Left kidney (tissue), 1 donor: ENCODE measurements at regions not wholly inside any gene's neighbourhood (a gene's known extent, or its start where the extent isn't known, plus 50 kb on each side); places are given as distances from the start of the nearest gene placed in this dataset.

Experiments used
- DNase-seq: peaks from one replicate; pipeline ENCODE4 v3.0.0-alpha.2; 2013

DNA sequence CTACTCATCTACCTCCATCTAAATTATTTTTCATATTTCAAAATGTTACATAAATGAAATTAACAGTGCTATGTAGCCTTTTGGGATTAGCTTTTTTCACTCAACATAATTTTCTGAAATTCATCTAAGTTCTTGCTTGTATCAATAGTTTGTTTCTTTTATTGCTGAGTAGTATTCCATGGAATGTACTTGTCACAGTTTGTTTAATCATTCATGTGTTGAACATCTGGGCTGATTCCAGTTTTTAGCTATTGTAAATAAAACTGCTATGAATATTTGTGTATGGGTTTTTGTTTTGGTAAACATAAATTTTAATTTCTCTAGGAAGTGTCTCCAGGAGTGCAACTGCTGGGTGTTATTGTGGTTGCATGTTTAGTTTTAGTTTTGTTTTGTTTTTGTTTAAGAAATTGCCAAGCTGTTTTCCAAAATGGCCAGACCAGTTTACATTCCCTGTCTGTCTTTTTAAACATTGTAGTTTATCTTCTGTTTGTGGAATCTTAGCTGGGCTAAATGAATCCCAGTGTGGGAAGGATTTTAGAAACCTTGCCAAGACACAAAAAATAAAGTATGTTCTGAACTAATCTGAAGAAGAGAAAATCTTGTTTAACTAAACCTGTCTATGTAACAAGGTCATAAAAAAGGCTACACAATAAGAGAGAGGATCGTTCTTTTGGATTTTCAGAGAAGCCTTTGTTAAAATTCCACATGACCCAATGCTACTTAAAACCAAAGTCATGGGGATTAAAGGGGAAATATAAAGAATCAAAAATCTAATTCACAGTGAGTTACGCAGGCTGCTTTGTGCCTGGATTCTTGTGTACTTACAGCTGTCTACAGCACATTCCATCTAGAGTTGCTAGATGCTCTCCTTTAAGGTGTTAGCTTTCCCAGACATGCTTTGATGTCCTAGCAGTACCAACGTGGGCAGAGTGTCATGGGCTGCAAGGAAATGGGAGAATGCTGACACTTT is 129.2 kb upstream of the SUCLG2 start:
- no peak for DNase-seq

DNA sequence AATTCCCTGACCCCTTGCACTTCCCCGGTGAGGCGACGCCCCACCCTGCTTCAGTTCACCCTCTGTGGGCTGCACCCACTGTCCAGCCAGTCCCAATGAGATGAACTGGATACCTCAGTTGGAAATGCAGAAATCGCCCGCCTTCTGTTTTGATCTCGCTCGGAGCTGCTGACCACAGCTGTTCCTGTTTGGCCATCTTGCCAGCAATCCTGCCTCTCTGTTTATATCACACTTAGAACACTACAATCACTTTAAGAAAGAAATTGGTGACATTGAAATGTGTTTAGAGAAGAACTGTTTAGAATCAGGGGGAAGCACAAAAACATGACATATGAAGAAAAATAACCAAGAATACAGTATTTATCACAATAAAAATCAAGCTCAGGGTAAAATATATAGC is 127.5 kb upstream of the SUCLG2 start:
- DNase-seq: no peak

DNA sequence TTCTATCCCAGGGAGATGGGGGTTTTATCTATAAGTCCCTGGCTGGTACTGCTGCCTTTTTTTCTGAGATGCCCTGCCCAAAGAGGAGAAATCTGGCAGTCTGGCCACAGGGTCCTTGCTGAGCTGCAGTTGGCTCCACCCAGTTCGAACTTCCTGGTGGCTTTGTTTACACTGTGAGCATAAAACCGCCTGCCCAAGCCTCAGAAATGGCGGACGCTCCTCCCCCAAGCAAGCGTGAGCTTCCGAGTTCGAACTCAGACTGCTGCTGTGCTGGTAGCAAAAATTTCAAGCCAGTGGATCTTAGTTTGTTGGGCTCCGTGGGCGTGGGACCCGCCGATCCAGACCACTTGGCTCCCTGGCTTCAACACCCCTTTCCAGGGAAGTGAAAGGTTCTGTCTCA is 126.8 kb upstream of the SUCLG2 start:
- no peak for DNase-seq

DNA sequence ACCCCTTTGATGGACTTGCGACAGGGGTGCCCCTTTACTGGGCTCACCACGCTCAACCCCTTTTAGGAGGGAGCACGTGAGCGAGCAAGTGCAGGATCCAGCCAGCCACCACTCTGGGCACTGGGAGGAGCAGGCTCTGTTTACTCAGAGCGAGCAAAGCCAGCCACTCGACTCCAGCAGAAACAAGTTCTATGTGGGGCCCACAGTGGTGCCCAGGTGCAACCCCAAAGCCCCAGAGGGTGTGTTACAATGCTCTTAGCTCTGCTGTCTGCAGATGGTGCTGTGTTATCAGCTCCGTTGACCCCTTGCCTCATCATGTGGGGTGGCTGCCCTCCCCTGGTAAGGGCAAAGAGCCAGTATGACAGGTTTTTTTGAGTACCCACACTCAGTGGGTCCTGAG is 120.3 kb upstream of the SUCLG2 start:
- no peak for DNase-seq

DNA sequence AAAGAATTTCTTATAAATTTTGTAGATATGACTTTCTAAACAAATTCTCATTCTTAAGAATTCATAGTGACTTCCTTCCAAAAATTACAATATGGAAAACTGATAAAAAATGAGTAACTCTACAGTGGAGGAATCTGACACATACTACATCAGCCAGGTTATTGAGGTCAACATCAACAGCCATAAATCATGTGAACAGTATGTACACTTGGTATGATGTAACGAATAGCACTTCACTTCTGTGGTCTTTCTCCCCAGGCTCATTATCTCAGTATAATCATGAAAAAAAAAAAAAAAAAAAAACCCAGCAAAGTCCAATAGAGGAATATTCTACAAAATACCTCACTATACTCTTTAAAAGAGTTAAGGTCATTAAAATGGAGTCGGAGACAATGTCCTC is 111.2 kb upstream of the SUCLG2 start:
- no peak for DNase-seq

DNA sequence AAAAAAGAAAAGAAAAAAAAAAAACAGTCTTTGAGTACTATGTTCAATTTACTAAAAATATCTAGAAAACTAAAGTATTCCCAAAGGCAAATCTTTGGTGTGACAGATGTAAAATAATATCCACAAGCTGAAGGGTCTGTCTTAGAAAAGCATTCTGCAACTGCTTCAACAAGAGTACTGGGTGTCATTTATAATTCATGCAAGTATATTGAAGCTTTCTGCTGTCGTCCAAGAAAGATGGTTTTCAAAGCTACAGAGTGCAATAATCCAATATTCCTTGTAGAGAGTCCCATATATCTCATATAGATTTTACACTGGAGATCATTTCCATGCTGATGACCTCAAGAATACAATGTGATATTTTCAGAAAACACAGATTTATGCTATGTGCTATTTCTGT is 90.9 kb upstream of the SUCLG2 start:
- no peak for DNase-seq

DNA sequence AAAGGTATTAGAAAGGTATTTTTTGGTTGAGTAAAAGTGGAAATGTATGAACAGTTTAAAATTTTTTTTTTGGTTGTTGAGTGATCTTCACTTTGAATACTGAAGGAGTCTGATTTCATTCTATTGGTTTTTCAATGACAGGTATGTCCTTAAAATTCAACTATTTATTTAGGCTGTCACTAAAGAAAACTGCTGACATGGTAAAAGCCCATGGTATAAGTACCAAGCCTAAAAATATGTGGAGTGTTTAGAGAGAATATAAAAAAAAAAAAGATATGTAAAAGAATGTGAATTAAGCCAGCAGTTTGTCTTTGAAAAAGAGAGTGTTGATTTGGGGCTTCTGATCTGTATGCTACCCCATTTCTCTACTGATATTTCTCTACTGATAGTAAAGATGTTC is 90.3 kb upstream of the SUCLG2 start:
- DNase-seq: no peak

DNA sequence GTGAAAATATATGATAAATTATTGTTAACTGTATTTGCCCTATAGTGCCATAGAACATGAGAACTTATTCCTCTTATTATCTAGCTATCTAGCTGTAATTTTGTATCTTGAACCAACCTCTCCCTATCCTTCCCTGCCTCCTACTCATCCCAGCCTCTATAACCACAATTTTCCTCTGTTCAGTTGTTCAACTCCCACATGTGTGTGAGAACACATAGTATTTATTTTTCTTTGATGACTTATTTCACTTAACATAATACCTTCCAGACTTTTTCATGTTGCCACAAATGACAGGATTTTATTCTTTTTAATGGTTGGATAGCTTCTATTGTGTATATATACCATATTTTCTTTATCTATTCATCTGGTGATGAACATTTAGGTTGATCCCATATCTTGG is 85.4 kb upstream of the SUCLG2 start:
- no peak for DNase-seq

DNA sequence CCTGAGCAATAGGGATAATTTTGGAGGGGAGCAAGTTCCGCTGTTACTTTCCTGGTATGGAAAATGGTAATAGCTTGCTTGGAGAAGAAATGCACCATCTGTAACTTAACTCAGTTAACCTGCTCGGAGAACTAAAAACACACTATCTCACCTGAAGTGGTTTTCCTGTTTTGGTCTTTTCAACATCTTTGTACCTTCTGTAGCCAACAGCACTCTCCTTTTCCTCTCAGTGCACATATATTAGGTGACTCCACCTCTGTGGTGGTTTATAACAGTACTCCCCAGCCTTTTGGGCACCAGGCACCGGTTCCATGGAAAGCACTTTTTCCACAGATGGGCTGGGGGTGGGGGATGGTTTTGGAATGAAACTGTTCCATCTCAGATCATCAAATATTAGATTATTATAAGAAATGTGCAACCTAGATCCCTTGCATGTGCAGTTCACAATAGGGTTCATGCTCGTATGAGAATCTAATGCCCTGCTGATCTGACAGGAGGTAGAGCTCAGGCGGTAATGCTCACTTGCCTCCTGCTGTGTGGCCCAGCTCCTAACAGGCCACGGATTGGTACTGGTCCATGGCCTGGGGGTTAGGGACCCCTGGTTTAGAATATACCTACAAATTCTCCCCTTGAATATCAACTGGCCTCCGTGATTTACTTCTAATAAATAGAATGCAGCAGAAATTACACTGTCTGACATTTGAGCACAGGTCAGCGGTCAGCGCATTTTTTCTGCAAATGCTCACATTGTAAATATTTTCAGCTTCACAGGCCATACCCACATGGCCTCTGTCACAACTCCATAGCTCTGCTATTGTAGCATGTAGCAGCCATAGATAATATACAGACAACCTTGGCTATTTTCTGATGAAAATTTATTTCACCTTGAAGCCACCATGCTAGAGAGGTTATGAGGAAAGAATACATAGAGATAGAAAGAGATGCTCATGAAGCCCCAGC is 83.8 kb upstream of the SUCLG2 start:
- DNase-seq: no peak

DNA sequence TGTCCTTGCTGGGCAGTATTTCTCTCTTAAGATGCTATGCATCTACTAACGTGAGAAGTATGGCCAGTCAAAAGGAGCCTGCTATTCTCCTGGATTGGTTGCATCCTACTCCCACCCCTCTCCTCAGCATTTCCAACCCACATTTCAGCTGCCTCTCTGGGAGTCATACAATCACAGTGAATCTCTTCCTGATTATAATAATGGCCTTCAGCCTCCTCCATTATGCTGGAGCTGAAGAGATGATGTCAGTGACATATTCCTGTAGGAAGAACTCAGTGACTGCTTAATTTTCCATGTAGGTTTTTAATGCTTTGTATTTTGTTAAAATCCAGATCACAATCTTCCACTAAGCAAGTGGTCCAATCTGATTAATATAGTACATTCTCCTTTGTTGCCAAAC is 82.7 kb upstream of the SUCLG2 start:
- no peak for DNase-seq

DNA sequence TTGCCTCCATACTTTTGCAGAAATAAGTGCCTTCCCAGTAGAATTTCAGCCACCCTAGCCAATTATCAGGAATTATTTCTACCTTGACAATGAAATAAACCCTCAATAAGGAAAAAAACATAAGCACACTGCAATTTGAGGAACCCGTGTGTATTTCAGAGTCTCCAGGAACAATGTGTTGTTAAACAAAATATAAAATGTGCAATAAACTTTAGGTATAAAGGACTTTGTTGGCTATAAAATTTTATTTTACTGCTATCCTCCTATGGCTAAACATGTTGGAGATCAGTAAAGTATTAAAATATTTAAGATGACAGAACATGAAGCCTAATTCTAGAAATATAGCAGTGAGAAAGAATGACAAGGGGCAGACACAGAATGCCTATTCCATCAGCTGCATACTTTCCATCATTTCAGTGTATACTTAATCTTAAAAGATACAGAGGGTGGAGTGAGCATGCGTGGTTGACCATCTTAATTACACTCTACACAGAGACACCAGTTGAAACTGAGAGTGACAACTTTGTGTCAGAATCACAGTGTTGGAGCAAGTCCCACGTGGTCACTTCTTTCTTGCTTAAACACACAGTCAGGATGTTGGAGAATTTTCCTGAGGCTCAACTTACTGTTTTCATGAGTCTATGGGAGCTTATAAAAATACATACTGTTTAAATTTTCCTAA is 79.0 kb upstream of the SUCLG2 start:
- no peak for DNase-seq

DNA sequence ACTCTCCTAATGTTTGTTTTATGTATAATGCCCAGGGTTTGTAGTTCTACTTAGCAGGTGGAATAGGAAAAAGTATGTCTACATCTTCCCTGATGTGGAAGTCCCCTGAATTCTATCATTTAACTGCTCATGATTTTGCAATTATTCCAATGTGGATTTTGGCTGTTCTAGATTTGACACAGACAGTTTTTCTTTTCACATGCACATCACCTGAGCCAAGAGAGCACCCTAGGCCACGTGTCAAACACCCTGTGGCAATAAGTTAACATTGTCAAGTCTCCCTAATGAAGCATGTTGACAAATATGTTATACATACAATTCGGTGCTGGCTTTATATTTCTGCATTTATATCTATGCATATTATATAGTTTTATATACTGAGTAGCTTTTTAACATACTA is 70.0 kb upstream of the SUCLG2 start:
- DNase-seq: no peak

DNA sequence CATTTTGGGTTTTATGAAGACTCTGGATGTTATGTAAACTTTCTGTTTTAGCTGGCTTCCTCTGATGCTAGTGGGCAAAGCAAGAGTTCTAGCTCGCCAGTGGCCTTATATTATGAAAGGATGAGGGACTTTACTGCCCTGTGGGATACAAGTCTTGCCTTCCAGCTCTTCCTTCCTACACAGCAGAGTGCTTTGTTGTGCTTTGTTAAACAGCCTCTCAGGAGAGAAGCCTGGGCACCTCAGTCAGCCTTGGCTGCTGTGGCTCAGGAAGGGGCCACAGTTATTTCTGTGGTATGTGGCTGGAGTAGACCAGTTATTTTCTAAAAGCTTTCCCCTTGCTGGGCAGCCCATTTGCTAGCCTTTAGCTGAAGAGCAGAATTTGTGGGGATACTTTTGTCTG is 69.5 kb upstream of the SUCLG2 start:
- no peak for DNase-seq

DNA sequence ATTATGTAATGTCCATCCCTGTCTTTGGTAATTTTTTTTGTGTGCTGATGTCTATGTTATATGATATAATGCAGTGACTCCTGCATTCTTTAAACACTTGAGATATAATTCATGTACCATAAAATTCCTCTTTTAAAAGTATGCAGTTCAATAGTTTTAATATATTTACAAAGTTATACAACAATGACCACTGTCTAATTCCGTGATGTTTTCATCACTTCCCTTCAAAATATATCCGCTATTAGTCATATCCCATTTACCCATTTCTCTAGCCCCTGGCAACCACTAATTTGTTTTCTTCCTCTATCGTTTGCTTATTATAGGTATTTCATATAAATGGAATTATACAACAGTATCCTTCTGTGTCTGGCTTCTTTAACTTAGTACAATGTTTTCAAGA is 64.9 kb upstream of the SUCLG2 start:
- no peak for DNase-seq

DNA sequence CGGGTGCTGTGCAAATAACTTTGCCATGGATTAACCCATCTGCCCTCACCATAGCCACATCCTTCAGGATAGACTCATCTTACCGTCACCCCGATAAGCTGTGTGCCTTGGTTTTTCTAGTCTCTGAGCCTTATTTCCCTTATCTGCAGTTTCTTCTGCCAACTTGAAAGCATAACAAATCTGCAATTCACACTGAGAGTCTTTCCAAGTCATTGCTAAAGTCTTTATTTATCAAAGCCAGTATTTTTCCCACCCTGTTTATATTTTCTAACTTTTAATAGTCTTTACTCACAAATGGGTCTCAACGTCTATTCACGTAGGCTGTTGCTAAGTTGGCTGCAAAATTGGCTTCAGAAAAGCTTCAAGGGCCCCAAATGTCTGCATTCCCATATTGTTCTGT is 61.6 kb upstream of the SUCLG2 start:
- no peak for DNase-seq

DNA sequence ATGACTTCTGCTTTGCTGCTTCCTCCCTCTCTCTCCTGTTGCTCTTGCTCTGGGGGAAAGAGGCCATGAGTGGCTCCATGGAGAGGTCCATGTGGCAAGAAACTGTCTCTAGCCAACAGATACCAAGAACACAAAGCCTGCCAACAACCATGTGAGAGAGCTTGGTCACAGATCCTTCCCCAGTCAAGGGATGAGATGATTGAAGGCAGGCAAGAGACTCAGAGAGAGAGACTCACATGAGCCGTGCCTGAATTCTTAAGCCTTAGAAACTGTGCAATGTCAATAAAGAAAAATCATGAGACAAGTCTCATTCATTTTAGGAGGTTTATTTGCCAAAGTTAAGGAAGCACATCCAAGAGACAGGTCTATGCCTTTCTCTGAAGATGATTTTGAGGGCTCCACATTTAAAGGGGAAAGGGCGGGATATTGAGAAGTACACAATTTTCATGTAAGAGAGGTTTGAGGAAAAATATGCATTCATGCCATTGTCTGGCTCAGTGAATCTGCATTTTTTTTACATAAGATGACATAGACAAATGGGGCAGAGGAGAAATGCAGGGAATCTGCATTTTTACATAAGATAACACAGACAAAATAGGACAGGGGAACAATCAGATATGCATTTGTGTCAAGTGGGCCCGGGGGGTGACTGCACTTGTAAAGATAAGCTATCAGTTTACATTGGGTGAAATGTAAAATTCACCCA is 59.5 kb upstream of the SUCLG2 start:
- DNase-seq: no peak

DNA sequence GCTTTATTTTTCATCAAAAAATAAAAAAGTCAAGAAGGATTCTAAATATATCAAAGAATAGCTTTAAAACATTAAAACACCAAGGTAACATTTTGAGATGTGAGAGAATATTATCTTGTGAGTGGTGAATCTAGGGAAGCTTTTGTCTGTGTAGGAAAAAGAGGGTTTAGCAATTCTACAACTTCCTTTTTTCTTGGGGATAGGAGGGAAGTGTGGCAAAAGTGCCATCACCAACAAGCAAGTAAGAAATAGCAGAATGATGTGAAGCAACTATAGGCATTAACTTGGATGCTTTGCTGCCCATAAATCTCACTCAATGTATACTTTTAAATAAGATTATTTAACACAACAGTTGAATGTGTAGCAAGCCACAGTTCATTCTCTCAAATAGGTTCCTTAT is 57.8 kb upstream of the SUCLG2 start:
- DNase-seq: no peak

DNA sequence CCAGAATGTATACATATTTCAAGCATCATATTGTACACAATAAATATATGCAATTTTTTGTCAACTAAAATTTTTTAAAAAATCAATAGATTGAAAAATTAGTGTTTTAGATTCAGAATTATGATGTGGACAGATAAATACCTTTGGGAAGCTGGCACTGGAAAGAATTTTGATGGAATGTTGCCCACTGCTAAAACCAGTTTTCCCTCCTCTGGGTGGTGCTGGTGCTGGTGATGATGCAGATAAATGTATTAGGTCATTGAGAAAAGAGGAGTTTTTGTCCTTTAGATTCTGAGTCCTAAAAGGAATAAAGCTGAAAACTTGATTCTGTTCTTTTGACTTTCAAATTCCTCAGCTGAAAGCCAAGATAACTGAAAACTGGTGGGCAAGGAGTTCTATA is 56.0 kb upstream of the SUCLG2 start:
- no peak for DNase-seq

DNA sequence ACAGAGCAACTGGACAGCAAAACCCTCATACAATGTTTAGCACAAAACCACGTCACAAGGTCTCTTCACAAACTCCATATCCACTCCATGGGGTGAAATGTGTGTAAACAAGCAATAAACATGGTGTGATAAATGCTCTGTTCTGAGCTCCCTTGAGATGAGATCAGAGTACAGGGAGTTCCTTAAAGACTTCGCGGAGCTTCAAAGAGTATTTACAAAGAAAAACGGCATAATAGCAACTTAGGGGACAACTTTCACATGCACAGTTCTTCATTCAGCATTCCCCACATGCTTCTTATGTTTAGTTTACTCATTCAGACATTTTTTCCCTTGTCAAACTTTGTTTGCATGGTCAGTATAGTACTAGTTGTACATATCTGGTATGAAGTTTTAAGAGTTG is 52.5 kb upstream of the SUCLG2 start:
- DNase-seq: no peak

DNA sequence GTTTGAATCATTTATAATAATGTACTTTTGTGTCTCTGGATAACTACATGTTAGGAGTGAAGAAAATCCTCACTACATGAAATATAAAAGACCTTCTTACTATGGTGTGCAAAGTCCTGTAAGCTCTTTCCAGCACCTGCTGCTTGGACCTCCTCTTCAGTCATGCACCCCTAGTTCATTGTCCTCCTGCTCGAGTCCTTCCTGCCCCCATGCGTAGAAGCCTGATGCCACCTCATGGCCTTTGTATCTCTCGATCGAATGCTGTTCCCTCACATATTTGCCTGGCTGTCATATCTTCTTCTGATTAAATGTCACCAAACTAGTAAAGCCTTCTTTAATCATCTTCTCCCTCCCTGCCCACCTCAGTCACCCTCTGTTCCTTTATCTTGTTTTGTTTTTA is 49.9 kb upstream of the SUCLG2 start:
- DNase-seq: no peak
